ENCODE measurements at regions not wholly inside any gene's neighbourhood (a gene's known extent, or its start where the extent isn't known, plus 50 kb on each side); places are given as distances from the start of the nearest gene placed in this dataset.

DNA sequence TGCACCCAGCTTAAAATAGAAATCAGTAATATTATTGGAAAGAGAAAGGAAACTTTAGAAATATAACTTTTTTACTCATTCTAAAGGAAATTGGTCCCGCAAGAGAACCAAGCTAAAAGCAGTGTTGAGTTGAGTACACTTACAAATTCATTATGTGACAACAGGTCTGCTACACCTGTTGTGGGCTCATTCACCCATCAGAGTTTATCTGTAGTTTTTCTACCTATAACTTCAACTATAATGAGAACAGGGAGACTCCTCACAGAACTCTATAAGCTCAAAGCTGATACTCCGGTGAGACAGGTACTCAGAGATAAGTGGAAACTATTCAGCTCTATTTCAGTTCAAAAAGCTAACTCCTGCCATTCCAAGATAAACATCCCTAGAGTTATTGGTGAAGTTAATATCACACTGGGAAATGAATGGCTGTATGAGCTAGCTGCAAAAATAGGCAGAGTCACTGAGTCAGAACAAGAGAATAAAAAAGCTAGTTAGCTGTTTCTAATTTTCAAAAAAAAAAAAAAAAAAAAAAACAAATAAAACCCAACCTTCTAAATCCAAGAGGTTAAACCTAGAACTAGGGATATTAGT, 121.3 kb downstream of the PPP1R3A start:
- TF ChIP-seq, protein P1, sequence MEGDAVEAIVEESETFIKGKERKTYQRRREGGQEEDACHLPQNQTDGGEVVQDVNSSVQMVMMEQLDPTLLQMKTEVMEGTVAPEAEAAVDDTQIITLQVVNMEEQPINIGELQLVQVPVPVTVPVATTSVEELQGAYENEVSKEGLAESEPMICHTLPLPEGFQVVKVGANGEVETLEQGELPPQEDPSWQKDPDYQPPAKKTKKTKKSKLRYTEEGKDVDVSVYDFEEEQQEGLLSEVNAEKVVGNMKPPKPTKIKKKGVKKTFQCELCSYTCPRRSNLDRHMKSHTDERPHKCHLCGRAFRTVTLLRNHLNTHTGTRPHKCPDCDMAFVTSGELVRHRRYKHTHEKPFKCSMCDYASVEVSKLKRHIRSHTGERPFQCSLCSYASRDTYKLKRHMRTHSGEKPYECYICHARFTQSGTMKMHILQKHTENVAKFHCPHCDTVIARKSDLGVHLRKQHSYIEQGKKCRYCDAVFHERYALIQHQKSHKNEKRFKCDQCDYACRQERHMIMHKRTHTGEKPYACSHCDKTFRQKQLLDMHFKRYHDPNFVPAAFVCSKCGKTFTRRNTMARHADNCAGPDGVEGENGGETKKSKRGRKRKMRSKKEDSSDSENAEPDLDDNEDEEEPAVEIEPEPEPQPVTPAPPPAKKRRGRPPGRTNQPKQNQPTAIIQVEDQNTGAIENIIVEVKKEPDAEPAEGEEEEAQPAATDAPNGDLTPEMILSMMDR (IDR thresholded peaks at IDR 0.05): no peak
- TF ChIP-seq EP300 (IDR thresholded peaks at IDR 0.05) (no peak), POLR2A (IDR thresholded peaks at IDR 0.05) (no peak)
